ENCODE measurements at regions not wholly inside any gene's neighbourhood (a gene's known extent, or its start where the extent isn't known, plus 50 kb on each side); places are given as distances from the start of the nearest gene placed in this dataset.

DNA sequence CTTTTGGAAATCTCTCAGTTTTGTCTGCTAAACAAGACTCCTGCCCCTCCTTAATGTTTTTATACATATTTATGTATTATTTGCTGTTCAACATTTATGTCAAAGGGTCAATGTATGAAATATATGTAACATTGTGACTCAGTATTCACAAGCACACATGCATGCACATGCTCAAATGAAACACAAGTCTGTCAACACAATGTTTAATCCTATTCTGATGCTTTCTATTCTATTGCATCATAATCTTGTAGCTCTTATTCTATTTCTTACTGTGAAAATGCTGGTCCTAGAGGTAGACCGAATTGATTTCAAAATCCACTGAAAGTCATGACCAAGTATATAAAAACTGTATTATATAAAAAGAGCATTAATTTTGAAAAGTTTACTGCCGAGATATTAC lies 1463.3 kb downstream of the C4orf33 start:
- peak; percentile 13 for DNase-seq

DNA sequence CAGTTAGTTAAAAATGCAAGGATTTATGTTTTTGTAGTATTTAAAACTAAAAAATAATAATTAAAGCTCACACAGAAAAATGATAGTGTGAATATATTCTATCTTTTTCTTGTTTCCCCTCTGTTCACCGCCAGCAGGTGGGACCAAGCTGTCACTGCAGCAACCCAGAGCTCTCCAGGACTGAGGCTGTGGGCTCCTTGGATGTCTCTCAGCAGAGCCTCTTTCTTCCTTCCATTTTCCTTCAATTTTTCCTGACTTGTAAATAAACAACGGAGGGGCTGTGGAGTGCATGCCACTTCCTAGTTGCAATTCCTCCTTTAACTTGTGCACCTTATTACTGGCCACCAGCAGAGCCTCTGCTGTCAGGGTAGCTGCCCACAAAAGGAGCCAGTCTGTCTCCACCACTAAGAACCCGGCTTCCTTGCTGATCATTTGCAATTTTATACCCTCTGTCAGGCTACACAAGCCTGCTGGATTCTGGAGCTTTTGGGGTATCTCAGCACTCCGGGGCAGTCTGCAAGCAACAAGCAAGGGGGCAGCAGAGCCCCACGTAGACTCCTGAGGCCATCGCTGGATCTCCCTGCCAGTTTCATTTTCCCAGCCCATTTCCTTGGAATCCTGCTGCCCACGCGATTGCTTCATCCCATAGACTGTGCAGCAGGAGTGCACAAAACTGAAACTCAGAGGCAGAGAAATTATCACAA lies 1467.4 kb downstream of the C4orf33 start:
- peak; percentile 55 for DNase-seq

DNA sequence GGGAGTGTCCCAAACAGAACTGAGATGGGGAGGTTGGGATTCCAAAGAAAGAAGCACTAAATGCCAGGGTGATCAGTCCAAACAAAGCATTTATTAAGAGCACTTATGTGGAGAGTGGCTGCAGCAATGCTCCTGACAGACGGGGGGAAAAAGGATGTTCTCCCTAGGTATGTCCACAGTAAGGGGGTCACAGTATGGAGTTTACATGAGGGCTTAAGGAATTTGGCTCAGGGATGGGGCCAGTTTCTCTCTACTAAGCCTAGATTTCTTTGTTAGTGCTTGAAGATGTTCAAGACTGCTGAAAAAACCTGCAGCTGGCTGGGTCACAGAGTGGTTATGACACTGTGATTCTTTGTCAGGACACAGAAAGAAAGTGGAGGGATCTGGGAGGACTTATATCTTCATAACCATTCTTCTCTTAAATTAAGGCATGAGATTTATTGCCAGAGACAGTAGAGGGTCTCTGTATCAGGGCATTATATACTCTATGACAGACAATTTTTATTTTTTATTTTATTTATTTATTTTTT lies 1468.0 kb downstream of the C4orf33 start:
- DNase-seq = no peak

DNA sequence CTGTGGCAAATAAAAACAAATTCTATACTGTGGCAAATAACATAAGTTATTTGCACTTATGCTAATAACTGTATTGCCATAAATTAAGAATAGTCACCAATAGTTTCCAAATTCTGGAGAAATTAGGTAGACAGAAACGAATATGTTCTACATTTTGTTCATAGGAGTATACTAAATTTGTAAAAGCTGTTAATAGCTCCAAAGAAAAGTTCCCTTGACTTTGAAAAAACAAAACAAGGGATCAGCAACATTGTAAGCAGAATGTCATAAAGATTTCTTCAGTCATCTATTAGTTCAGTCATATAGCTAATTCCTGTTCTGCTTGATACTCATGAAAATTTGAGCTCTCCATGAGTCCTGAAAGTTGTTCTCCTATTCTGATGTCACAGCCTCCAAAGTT lies 1472.8 kb downstream of the C4orf33 start:
- DNase-seq = peak; percentile 21

DNA sequence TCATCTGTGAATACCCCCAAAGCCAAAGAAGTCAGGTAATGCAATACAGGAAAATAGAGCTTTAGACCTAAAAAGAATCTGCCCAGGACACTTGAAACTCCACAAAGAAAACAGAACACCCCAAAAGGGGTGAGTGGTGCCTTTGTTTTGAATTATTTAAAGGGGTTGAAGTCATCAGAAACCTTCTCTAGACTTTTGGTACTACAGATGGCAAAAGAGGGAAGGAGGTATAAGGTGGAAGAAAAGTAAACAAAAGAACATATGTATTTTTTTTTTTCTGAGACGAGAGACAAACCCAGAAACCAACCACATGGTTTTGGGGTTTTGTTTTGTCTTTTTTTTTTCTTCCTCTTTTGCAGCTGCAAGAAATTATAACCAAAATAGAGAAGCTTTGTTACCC lies 1477.8 kb downstream of the C4orf33 start:
- DNase-seq = no peak

DNA sequence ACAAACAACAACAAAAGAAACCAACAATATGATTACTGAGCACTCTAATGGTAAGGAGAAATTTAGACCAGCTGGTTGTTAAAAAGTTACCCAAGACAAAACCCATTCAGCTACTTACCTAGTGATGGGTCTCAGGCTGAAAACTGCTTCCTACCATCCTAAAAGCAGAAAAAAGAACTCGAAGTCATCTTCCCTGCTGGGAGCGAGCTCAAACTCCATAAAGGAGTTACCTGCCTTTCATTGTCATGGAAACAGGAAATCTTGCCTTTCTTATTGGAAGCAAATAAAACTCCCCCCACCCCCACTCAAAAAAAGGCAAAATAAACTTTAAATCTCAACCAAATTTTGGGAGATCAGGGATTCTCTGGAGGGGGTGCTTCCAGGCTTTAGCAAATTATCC lies 1478.3 kb downstream of the C4orf33 start:
- no peak for DNase-seq

DNA sequence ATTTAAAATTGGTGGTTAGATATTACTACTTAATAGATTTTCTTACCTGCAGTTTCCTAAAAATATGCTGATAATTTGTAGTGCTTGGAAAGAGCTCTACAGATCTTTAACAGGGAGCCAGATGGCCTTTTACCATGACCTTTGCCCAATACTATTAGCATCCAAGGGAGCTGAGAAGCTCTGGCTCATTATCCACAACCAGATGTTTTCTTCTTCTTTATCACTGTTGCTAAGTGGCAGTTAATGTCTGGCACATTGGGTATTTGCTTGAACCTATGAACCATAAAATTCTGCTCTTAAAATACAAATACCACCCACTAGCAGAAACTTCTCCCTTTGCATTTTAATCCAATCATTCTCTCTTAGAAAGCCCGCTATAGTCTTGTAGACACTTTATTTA lies 1480.3 kb downstream of the C4orf33 start:
- DNase-seq = no peak

DNA sequence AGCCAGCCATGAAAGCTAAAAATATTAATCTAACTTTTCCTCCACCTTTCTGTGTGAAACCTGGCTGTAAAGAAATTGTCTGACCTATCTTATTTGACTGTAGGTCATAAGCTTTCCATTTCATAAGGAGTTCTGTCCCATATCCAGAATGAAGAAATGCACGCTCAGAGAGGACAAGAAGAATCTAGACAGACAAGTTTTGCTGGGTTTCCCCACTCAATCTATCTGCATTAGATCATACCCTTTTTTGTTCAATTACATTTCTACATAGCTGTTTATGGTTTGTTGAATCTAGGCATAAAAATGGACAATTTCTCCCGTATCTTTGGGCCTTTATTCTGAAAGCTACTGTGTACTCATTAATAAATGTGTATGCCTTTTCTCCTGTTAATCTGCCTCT lies 1495.1 kb downstream of the C4orf33 start:
- DNase-seq = no peak

DNA sequence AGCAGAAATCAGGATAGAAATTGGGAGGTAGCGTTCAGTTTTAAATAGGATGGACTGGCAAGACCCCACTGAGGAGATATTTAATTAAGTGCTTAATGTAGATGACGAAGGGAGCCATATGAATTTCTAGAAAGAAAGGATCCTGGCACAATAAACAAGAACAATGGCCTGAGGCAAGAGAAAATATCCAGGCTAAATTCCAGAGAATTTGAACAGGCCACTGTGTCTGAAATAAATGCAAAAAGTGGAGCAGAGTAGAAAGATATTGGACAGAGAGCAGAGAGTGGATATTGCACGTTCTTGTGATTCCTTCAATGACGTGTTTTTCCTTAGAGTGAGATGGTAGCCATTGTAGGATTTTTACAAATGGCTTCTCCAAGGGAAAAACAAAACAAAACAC lies 1504.8 kb downstream of the C4orf33 start:
- no peak for DNase-seq

DNA sequence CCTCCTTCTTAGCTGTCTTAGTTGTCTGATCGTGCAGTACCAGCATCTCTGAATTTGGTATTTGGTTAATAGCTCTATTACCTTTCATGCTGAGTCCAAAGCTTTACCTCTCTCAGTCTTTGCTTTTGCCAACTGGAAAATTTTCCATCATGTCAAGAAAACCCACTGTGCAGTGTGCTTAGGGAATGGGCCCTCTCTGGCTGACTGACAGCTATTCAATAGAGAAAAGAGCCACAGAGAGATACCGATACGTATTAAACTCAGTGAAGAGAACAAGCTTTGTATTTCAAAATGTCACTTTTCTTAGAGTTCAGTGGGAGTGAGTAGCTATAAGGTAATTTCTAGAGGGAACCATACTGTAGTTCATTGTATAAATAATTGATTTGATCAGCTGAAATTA lies 1507.1 kb downstream of the C4orf33 start:
- DNase-seq = no peak

DNA sequence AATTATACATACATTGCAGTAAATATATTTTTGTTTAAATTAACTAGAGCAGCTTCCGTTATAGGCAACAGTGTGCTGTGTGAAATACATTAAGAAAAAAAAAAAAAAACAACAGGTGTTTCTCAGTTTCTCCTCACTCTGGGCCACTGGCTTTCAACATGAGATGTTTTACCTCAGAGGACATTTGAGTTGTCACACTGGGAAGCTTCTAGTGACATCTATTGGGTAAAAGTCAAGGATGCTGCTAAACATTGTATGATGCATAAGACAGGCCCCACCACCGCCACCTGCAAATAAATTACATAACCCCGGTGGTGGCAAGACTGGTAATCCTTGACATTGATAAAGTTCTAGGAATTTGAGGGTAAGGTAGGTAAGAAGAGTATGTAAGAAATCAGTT lies 1512.2 kb downstream of the C4orf33 start:
- DNase-seq = no peak

DNA sequence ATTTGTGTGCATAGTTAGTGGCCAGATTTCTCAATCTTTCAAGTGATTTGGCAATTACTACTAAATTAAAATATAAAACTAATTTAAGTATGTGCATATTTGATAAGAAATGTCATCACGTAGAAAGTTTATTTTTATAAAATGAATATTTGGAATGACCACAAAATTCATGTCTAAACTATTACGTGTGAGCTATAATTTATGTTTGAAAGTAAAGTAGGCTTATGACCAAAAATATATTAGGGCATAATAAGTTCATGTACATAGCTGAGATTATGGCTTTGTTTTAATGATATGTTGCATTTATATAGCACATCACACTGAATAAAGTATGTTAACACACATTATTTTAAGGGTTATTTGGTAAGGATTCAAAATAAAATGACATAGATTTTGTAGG lies 1532.6 kb downstream of the C4orf33 start:
- DNase-seq = no peak

DNA sequence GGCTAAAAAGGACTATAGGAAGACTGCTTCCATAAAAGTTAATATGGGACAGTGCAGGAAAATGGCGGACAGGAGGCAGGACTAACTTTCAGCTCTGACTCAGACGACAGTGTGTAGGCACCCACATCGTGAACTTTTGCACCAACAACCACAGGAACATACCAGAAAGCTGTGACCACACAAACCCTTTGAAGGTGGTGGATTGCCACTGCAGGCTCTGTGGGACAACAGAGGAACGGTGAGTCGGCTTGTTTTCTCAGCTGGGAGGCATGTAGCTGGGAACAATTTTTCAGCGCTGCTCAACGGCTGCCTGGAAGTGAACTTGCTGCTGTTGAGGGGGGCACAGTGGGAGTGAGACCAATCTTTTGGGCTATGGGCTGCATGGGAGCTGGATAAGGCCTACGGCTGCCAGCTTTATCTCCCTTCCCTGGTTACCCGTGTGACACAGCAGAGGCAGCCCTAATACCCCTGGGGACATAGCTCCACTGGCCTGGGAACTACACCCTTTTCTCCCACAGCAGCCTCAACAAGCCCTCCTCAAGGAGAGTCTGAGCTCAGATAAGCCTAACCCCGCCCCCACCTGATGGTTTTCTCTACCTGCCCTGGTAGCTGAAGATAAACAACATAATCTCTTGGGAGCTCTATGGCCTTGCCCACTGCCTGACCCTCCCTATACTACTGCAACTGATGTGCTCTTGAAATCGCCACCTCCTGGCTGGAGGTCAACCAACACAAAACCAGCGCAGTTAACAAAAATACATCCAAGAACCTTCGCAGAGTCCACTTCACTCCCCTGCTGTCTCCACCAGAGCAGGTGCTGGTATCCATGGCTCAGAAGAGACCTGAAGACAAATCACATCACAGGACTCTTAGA lies 1537.0 kb downstream of the C4orf33 start:
- peak; percentile 63 for DNase-seq

DNA sequence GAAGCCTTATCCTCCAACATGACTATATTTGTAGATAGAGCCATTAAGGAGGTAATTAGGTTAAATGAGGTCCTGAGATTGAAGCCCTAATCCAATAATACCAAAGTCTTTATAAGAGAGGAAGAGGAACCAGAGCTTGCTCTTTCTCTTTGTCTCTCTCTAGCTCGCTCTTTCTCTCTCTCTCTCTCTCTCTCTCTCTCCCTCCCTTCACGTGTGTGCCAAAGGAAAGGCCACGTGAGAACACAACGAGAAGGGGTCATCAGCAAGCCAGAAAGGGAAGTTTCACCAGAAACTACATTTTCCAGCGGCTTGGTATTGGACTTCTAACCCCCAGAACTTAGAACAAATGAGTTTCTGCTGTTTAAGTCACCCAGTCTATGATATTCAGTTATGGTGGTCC lies 1540.5 kb downstream of the C4orf33 start:
- DNase-seq = no peak

DNA sequence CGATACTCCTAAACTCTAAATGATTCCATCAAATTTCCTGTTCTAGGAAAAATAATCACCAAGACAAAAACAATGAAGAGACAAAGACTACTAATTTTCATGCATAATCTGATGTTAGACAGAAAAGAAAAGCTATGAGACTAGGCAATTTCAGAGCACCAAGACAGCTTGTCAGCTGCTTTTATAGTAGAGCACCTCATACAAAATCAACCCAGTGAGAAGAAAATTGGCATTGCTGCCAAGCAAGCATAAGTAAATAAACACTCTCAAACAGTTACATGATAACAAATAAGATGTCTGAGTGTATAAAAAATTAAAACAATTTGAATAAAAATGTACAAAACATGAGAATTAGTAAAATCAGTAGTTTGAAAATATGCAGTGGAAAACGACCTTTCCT lies 1544.6 kb downstream of the C4orf33 start:
- no peak for DNase-seq

DNA sequence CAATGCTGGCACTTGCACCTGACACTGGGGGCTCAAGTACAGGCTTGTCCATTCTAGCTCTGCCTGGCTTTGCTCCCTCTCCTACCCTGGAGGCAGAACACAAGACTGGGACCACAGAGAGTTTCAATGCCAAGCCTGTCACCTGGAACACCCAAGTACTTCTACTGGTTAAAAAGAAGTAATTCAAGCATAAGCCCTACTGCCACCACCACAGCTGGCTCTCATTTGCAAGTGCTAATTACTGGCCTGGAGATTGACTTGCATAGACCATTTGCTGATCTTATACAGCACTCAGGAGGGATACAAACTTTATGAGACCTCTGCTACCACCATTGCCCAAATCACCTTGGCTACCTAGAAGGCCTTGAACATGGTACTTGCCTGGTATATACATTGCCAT lies 1550.9 kb downstream of the C4orf33 start:
- DNase-seq = no peak

DNA sequence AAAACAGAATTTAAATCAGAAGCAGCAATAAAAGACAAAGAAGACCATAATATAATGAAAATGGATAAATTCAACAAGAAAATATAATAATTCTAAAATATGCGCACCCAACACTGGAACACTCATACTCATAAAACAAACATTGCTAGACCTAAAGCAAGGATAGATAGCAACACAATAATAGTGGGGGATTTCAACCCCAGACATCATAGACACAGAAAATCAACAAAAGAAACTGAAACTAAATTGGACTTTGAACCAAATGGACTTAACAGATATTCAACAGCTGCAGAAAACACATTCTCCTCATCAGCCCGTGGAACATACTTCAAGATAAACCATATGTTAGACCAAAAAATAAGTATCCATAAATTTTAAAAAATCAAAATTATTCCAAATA lies 1552.6 kb downstream of the C4orf33 start:
- DNase-seq = peak; percentile 88

DNA sequence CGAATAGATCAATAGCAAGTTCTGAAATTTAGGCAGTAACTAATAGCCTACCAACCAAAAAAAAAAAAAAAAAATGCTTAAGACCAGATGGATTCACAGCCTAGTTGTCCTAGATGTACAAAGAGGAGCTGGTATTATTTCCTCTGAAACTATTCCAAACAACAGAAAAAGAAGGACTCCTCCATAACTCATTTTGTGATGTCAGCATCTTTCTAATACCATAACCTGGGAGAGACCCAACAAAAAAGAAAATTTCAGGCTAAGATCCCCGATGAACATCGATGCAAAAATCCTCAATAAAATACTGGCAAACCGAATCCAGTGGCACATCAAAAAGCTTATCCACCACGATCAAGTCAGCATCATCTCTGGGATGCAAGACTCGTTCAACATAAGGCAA lies 1557.9 kb downstream of the C4orf33 start:
- no peak for DNase-seq

DNA sequence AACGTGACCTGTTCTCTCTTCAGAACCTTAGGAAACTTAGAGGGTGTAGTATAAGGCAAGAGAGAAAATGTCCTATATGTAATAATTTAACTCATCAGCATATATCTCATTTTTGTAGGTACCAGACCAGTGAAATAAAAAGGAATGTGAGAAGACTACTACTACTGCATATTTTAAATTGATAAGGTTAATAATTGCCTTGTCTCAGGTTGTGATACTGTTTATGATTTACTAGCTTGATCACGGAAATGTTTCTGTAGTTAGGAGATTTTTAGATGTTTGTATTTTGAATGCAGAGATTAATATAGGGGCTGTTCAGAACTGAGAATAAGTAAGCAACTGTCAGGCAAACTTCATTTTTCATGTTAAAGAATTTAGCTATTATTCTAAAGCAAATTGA lies 1563.4 kb downstream of the C4orf33 start:
- DNase-seq = no peak

DNA sequence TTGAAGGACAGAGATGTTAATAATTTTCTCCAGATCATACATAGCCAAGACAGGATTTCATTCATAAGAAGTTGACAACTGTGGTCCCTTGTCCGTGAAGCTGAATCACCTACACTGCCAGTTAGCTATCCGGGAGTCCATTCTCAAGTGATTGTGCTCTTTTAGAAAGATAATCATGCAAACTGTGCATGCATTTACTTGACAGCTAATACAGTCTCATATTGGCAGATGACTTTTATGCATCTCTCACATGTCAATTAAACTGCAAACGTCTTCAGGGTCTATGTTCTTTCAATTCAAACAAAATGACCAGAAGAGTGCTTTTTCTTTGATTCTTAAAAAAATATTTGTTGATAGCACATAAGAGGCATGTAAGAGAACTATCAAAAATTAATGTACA lies 1572.9 kb downstream of the C4orf33 start:
- no peak for DNase-seq

DNA sequence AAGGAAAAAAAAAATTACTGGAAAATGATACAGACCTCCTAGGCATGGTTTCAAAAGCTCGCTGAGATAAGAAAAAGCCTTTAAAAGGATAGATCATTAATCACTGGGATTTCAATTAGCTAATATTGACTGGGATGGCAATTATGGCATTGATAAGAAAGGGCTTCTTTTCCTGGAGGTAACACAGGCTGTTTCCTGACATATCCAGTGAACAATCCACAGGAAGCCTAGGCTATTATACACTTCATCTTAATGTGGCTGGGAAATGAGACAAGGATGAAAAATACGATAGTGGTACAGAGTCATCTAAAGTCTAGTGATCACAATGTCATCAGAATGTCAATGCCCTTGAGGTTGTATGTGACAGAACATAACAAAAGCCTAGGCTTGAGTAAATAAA lies 1579.3 kb downstream of the C4orf33 start:
- DNase-seq = no peak

DNA sequence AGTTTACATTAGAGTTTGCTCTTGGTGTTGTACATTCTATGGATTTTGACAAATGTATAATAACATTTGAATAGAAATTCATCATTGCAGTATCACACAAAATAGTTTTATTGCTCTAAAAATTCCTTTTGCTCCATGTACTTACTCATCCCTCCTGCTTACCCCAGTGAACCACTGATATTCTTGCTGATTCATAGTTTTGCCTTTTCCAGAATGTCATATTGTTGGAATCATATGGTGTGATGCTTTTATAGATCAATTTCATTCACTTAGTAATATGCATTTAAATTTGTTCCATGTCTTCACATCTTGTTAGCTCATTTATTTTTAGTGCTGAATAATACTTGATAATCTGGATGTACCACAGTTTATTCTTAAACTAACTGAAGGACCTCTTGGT lies 1593.2 kb downstream of the C4orf33 start:
- DNase-seq = no peak

DNA sequence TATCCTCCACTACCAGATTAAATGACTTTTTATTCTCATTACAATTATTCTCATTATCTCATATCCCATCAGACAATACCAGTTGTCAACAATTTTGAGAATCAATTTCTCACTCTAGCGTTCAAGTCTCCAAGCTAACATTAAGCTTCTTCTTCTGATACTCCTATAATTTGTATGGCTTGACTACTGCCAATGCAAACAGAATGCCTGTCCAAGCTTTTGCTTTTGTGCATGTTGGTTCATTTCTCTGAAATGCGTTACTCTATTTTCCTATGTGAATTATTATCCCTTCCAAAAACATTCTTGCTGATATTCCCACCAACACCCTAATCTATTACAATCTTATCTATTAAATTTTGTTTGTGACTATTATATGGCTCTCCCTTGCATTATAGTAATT lies 1602.3 kb downstream of the C4orf33 start:
- DNase-seq = no peak

DNA sequence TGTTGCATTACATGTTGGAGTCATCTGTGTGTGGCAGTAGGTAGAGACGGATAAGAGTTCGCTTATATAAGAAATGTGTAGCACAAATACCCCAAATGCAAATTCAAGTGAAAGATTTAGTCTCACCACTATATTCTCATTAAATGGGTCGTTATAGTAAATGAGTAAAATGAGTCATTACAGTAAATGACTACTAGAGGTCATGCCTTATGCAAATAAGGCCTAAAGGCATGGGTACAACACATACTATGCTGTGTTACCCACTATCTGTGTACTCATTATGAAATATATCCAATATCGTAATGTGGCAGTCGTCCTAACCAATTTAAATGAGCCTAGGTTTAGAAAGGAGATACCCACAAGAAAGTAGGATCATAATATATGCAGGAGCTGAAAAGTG lies 1603.1 kb downstream of the C4orf33 start:
- DNase-seq = no peak

Data from OCI-M1 (cell line).